BE2C (cell line): ENCODE measurements at regions not wholly inside any gene's neighbourhood (a gene's known extent, or its start where the extent isn't known, plus 50 kb on each side); places are given as distances from the start of the nearest gene placed in this dataset.

ENCODE experiments used
- DNase-seq: peaks from one replicate; pipeline ENCODE4 v3.0.0-alpha.2; 2020
- H3K27me3 ChIP-seq: fragments of 250-450 bp; sonication (Bioruptor Pico); 2 replicates; pipeline ENCODE4 v1.5.1; 2020; ENCODE audit warnings: mild to moderate bottlenecking
- H3K36me3 ChIP-seq: fragments of 250-450 bp; sonication (Bioruptor Pico); 2 replicates; pipeline ENCODE4 v1.5.1; 2020; ENCODE audit warnings: mild to moderate bottlenecking
- H3K4me1 ChIP-seq: fragments of 250-450 bp; sonication (Bioruptor Pico); 2 replicates; pipeline ENCODE4 v1.5.1; 2020
- H3K4me3 ChIP-seq: 2 replicates; pipeline ENCODE4 v1.5.1; 2011; ENCODE audit warnings: low read depth, low read length
- H3K9me3 ChIP-seq: fragments of 250-450 bp; sonication (Bioruptor Pico); 2 replicates; pipeline ENCODE4 v1.5.1; 2020
- CTCF ChIP-seq: IDR thresholded peaks from 2 replicates; pipeline ENCODE4 v1.5.1; 2012; ENCODE audit warnings: mild to moderate bottlenecking, low read depth, low read length

GRCh38 chr3:64827019-64827418 is 139.2 kb upstream of the ADAMTS9 start:
- Histone ChIP-seq H3K4me1 (peaks cover 6% of the 10 kb centered on the region; the same call in 1 of the 2 replicates), H3K36me3 (no peaks in the 10 kb centered on the region), H3K9me3 (no peaks in the 10 kb centered on the region), H3K4me3 (no peak overlapping the region), H3K27me3 (no peaks in the 10 kb centered on the region)
- DNase-seq, result no peak
- no peak for TF ChIP-seq CTCF

GRCh38 chr3:64825404-64826120 is 137.8 kb upstream of the ADAMTS9 start:
- no peak for DNase-seq
- no peaks in the 10 kb centered on the region for H3K36me3 ChIP-seq
- H3K27me3 ChIP-seq, result no peaks in the 10 kb centered on the region
- peaks cover 6% of the 10 kb centered on the region; the same call in 1 of the 2 replicates for H3K4me1 ChIP-seq
- no peak overlapping the region for H3K4me3 ChIP-seq
- H3K9me3 ChIP-seq, result no peaks in the 10 kb centered on the region
- no peak for TF ChIP-seq CTCF

GRCh38 chr3:64824394-64824909 is 136.7 kb upstream of the ADAMTS9 start:
- TF ChIP-seq CTCF, result no peak
- no peaks in the 10 kb centered on the region for H3K36me3 ChIP-seq
- H3K4me1 ChIP-seq, result peaks cover 6% of the 10 kb centered on the region; the same call in 1 of the 2 replicates
- no peak for DNase-seq
- H3K4me3 ChIP-seq, result no peak overlapping the region
- H3K27me3 ChIP-seq, result no peaks in the 10 kb centered on the region
- H3K9me3 ChIP-seq, result no peaks in the 10 kb centered on the region

- DNase-seq, result no peak
- Histone ChIP-seq H3K9me3 (no peaks in the 10 kb centered on the region), H3K4me3 (no peak overlapping the region), H3K4me1 (peaks cover 9% of the 10 kb centered on the region), H3K36me3 (no peaks in the 10 kb centered on the region), H3K27me3 (no peaks in the 10 kb centered on the region)
- TF ChIP-seq CTCF, result no peak
Observed at GRCh38 chr3:64818196-64818595, 130.4 kb upstream of the ADAMTS9 start.

- Histone ChIP-seq H3K27me3 (no peaks in the 10 kb centered on the region), H3K9me3 (no peaks in the 10 kb centered on the region), H3K4me3 (no peak overlapping the region), H3K4me1 (peaks cover 9% of the 10 kb centered on the region), H3K36me3 (no peaks in the 10 kb centered on the region)
- no peak for DNase-seq
- TF ChIP-seq CTCF, result no peak
Observed at GRCh38 chr3:64816355-64816754, 128.6 kb upstream of the ADAMTS9 start.

- Histone ChIP-seq H3K4me3 (no peak overlapping the region), H3K27me3 (no peaks in the 10 kb centered on the region), H3K4me1 (peaks cover 9% of the 10 kb centered on the region), H3K9me3 (no peaks in the 10 kb centered on the region), H3K36me3 (no peaks in the 10 kb centered on the region)
- peak; percentile 15 for DNase-seq
- TF ChIP-seq CTCF, result no peak
Observed at GRCh38 chr3:64815789-64816188, 128.0 kb upstream of the ADAMTS9 start.
